DND-41 (cell line): ENCODE measurements at regions not wholly inside any gene's neighbourhood (a gene's known extent, or its start where the extent isn't known, plus 50 kb on each side); places are given as distances from the start of the nearest gene placed in this dataset.

Experiments
- CTCF ChIP-seq: IDR thresholded peaks from 2 replicates; pipeline ENCODE4 v1.5.1; 2012; ENCODE audit warnings: borderline replicate concordance, low read length, moderate library complexity, mild to moderate bottlenecking; ENCODE audit not compliant: poor library complexity, severe bottlenecking; ENCODE audit errors: extremely low read depth
- EZH2 ChIP-seq: IDR thresholded peaks from 3 replicates; pipeline ENCODE4 v1.6.1; 2012; ENCODE audit warnings: borderline replicate concordance, low read depth, mild to moderate bottlenecking, moderate library complexity, low read length, inconsistent platforms; ENCODE audit not compliant: severe bottlenecking

DNA sequence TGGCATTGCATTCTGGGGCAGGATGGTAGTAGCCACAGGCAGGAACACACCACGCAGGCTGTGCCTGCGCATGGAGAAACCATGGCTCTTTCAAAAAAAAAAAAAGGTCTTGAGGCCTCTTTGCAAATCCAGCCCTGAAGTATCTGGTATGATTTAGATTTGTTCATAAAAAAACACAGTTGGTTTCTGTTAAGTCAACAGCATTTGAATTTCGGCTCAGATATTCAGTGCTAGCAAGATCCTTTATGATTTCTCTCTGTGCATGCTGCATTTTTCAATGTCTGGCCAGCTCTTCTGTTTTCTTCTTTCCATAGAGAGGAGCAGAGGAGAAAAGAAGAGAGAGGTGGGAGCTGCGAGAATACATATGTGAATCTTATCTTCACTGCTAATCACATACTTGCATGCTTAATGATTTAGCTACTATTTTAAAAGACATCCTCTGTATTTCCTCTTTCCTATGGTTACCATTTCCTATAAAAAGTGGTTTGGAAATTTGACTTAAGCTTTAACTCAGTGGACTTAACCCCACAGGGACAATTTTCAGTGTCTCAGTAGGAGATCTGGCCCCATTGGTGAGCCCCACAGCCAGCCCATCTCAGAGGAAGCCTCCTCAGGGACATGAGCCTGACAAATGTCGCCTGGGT is 214.3 kb upstream of the APCDD1 start:
- TF ChIP-seq CTCF, result no peak
- TF ChIP-seq EZH2, result no peak
